Activated CD4-positive, CD25-positive, alpha-beta regulatory T cell treated with anti-CD3 and anti-CD28 coated beads, Interleukin-2, amount 50 U/mL, for 72 hours (primary cell): ENCODE measurements at regions not wholly inside any gene's neighbourhood (a gene's known extent, or its start where the extent isn't known, plus 50 kb on each side); places are given as distances from the start of the nearest gene placed in this dataset.

Experiments used
- DNase-seq: peaks from one replicate; pipeline ENCODE4 v3.0.0; 2021

- DNase-seq, result no peak
These were observed 200.1 kb downstream of the MZT1 start for GRCh38 chr13:72527333-72527732.

- no peak for DNase-seq
These were observed 203.8 kb downstream of the MZT1 start for GRCh38 chr13:72523593-72523992.

GRCh38 chr13:72523049-72523448, 204.4 kb downstream of the MZT1 start:
- DNase-seq, result no peak

DNA sequence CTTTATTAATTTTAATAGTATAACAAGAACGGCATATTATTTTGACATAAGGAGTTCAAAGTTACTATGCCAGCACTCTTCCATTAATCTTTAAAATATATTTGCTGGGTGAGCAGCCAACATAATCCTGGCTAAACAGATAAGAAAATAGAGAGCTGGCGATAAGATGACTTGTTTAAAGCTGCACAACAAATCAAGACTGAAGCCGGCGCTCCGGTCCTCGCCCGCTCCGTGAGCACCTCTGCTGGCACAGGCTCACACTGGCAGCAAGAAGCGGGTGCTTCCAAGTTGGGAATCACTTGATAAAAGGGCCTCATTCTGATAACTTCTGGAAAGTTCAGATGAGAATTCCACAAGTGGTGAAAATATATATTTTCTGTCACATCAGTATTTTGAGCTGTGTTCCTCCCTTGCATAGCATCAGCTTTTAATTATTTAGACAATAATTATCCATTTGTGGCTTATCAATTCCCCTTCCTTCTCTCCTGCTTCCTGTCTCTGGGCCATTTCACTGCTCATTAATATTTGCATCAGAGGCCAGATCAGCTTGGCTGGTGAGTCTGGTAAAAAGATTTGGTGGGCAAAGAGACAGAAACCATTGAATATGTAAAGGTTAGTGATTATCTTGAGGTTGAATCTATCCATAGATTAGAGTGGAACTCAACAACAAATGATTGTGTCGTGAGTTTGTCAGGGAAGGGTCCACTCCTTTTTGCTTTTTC, 205.3 kb downstream of the MZT1 start:
- DNase-seq, result no peak

DNA sequence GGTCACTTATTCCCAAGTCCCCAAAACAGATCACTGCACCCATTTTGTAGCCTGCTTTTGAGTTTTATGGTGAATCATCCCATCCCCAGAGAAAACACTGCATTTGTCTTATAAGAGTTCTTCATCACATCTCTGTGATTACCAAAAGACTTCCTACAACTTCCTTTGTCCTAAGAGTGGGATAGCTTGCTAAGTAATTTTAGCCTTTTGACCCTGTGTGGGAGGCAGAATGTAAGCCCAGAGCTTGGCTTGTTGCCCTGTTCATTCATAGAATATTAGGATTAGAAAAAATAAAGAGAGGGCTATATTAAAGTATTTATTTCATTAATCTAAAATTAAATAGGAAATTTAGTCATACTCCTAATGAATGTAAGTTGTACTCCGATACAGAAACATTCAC, 213.3 kb downstream of the MZT1 start:
- no peak for DNase-seq

- DNase-seq, result no peak
These were observed 219.0 kb downstream of the MZT1 start for GRCh38 chr13:72508392-72508791.

DNA sequence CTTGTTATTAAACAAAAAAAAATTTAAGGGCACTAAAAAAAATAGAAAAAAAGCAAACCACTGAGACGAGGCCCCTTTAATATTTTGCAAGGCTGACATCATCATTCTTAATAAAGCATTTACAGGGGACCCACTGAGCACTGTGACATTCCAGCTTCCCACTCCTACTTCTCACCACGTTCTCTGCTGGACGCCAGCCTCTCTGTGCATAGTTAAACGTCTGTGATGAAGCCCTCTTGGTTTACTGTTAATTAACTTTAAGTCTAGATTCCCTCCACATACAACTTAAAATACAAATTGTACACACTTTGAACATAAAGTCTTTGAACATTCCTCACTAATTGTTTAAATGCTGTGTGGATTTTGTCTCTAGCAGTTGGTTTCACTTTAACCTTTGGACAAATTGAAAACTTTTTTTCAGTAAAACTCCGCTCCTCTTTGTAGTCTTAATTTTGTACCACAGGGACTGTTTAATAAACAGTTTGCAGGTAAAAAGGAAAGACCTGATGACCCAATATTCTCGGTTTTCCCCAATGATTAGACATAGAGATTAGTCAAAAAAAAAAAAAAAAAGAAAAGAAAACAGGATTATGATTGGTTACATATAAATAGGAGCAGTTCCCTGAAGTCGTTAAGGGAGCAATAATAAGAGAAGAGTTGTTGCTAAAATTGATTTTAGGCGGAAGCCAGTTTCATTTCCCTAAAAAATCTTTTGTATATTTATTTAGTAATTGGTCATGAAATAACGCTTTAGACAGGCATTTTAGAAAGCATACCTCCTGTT, 219.8 kb downstream of the MZT1 start:
- no peak for DNase-seq

DNA sequence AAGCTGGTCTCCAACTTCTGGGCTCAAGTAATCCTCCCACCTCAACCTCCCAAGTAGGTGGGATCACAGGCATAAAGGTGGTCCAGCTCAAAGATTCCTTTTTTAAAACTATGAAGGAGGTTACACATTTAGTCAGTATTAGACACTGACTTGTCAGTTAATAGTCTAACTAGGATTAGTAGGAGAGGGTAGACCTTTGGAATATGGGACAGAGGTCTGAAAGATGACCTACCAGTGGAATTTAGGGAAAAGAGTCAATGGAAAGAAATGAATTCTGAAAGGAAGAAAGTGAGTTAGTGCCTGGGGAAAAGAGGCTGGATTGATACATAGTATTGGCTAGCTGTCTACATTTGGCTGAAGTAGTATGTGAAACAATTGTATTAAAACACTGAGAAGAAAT, 220.7 kb downstream of the MZT1 start:
- DNase-seq, result no peak

DNA sequence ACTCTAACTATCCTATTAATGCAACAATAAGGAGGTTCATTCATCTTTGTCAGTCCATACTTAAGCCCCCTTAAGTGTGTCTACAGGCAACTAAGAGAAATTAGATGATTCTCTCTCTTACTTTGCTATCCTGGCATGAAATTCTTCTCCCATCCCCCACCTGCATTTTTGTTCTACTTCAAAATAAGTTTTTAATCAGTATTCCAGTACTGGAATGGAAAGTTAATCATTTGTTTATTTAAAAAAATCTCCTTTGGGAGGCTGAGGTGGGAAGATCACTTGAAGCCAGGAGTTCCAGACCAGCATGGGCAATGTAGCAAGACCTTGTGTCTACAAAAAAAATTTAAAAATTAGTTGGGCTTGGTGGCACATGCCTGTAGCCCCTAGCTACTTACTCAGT, 222.1 kb downstream of the MZT1 start:
- DNase-seq, result no peak

- DNase-seq, result no peak
These were observed 223.1 kb downstream of the MZT1 start for GRCh38 chr13:72504131-72504841.

- DNase-seq, result no peak
These were observed 226.6 kb downstream of the MZT1 start for GRCh38 chr13:72500851-72501250.

GRCh38 chr13:72495681-72496080, 231.7 kb downstream of the MZT1 start:
- no peak for DNase-seq

- DNase-seq, result no peak
These were observed 237.7 kb downstream of the MZT1 start for GRCh38 chr13:72489751-72490150.

DNA sequence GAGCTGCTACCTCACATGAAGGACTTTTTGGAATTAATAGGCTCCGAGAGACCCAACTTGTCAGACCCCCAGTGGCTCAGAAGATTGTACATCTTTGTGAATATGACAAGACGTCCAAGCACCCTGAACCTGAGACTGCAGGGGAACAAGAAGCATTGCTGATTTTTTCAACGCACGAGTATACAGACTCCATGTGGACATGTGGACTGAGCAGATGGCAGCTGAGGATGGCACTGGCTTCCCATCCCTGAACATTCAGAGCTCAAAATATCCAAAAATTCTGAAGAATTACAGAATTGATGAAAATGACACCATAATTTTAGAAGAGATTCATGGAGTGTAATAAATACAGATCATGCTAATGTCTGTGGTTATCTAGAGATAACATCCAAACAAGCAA, 254.1 kb downstream of the MZT1 start:
- no peak for DNase-seq

DNA sequence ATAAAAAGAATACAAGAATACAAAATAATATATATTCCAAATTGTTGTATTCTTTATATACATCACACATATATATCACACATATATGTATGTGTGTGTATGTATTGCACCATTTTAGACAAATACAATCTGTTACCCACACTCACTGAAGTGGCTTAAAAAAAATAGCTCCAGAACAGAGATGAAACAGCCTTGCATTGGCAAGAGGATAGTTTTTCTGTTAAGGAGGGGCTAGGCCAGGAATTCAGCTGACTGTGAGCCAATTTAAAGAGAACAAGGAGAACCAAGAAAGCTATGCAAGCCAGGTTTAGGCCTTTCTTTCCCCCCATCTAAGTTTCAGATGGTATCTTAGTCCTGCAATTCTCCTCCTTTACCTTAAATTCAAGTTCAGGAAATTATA, 257.5 kb downstream of the MZT1 start:
- DNase-seq, result no peak

DNA sequence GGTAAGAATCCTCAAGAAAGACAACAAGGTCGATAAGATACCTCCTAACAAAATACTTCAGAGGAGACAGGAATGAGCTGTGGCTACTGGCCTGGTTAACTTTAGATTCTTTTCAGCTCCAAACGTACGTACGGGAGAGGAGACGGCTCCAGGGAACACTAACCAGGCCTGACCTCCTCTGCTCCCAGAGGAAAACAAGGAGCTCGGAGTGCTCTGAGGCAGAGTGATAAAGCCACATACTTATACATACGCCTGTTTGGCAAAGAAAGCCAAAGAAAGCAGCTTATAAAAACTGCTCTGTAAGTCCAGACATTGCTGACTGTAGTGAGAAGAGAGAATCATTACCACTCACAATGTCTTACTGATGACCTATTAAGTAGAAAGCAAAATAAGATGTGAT, 263.9 kb downstream of the MZT1 start:
- DNase-seq, result no peak

DNA sequence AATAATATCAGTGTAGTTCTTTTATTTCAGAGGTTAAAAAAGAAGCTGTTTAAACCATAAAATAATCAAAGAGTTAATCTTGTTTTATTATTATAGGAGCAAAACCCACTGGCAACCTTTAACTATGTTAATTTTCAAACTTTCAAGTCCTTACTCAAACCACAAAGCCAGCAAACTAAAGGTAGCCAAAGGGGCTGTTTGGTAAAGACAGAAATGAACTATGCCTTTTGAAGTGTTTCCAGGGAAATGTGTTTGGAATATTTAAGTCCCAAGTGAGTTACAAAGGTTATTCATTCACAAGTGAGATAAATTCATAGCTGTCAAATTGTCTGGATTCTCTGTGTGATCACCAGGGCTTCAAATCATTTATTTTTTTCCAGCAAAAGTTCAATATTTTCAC, 264.7 kb downstream of the MZT1 start:
- no peak for DNase-seq

DNA sequence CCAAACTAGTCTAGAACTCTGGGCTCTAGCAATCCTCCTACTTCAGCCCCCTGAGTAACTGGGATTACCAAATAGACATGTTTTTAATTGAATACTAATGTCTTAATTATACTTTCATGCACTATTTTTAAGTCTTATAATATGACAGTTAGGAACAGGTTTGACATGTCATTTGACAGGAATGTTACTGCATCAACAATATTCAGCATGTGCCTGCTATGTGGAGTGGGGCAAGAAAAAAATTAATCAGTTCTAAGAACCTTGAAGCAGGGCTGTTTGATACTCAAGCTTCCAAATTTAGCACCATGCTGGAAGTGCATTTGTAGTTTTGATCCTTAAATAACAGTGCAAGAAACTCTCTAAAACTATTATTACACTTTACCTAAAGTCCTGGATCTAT, 265.3 kb downstream of the MZT1 start:
- no peak for DNase-seq

- no peak for DNase-seq
These were observed 268.7 kb downstream of the MZT1 start for GRCh38 chr13:72458701-72459100.

- DNase-seq, result no peak
These were observed 270.3 kb downstream of the MZT1 start for GRCh38 chr13:72457151-72457550.

GRCh38 chr13:72456486-72456885, 270.9 kb downstream of the MZT1 start:
- no peak for DNase-seq

- no peak for DNase-seq
These were observed 274.3 kb downstream of the MZT1 start for GRCh38 chr13:72453161-72453560.

- DNase-seq, result no peak
These were observed 279.3 kb downstream of the MZT1 start for GRCh38 chr13:72448082-72448481.

GRCh38 chr13:72444999-72445398, 282.4 kb downstream of the MZT1 start:
- DNase-seq, result no peak
